Hepatocyte (in vitro differentiated cells): ENCODE measurements at regions not wholly inside any gene's neighbourhood (a gene's known extent, or its start where the extent isn't known, plus 50 kb on each side); places are given as distances from the start of the nearest gene placed in this dataset.

Source experiments
- DNase-seq: peaks from one replicate; pipeline ENCODE4 v3.0.0-alpha.2; 2016; ENCODE audit warnings: low spot score
- H2AFZ ChIP-seq: fragments of 200-600 bp; sonication (generic); 2 replicates; pipeline ENCODE4 v1.6.0; 2016; ENCODE audit warnings: antibody characterized with exemption, mild to moderate bottlenecking
- H3K27ac ChIP-seq: fragments of 200-600 bp; sonication (generic); 2 replicates; pipeline ENCODE4 v1.5.1; 2016; ENCODE audit warnings: mild to moderate bottlenecking
- H3K27me3 ChIP-seq: fragments of 200-600 bp; sonication (generic); 2 replicates; pipeline ENCODE4 v1.6.1; 2016
- H3K36me3 ChIP-seq: fragments of 200-600 bp; sonication (generic); replicated peaks from 2 replicates; pipeline ENCODE4 v1.5.1; 2016; ENCODE audit warnings: low read depth; ENCODE audit not compliant: insufficient read depth
- H3K4me1 ChIP-seq: fragments of 200-600 bp; sonication (generic); 2 replicates; pipeline ENCODE4 v1.5.1; 2016; ENCODE audit warnings: mild to moderate bottlenecking, moderate library complexity; ENCODE audit not compliant: insufficient read depth
- H3K4me2 ChIP-seq: fragments of 200-600 bp; sonication (generic); 2 replicates; pipeline ENCODE4 v1.6.0; 2016
- H3K4me3 ChIP-seq: fragments of 200-600 bp; sonication (generic); 2 replicates; pipeline ENCODE4 v1.5.1; 2016; ENCODE audit warnings: mild to moderate bottlenecking
- H3K79me2 ChIP-seq: fragments of 200-600 bp; sonication (generic); 2 replicates; pipeline ENCODE4 v1.6.0; 2017; ENCODE audit warnings: mild to moderate bottlenecking
- H3K9me2 ChIP-seq: fragments of 200-600 bp; sonication (generic); replicated peaks from 2 replicates; pipeline ENCODE4 v1.6.0; 2017; ENCODE audit warnings: mild to moderate bottlenecking; ENCODE audit not compliant: insufficient read depth
- H3K9me3 ChIP-seq: fragments of 200-600 bp; sonication (generic); 2 replicates; pipeline ENCODE4 v1.5.1; 2016; ENCODE audit warnings: low read depth, mild to moderate bottlenecking
- H4K20me1 ChIP-seq: fragments of 200-600 bp; sonication (generic); 2 replicates; pipeline ENCODE4 v1.6.0; 2016; ENCODE audit warnings: mild to moderate bottlenecking; ENCODE audit not compliant: insufficient read depth, poor library complexity, severe bottlenecking
- EZH2 ChIP-seq: fragments of 200-600 bp; sonication (generic); IDR thresholded peaks from 2 replicates; pipeline ENCODE4 v1.6.1; 2016; ENCODE audit warnings: antibody characterized with exemption, mild to moderate bottlenecking, borderline replicate concordance
- EZH2phosphoT487 ChIP-seq: fragments of 200-600 bp; sonication (generic); IDR thresholded peaks from one replicate; pipeline ENCODE4 v1.6.1; 2018; ENCODE audit warnings: antibody characterized with exemption, mild to moderate bottlenecking, low read depth, moderate library complexity; ENCODE audit not compliant: unreplicated experiment, severe bottlenecking
- WGBS: methylation state at CpG from one replicate; pipeline ENCODE4 v1.1.6; 2016; ENCODE audit warnings: low lambda C conversion rate; ENCODE audit errors: missing lambda C conversion rate; 5-methylcytosine and 5-hydroxymethylcytosine counted together
- TF ChIP-seq, protein P1 (sequence below): fragments of 200-600 bp; sonication (generic); IDR thresholded peaks from 2 replicates; pipeline ENCODE4 v1.5.1; 2016; ENCODE audit warnings: antibody characterized with exemption, mild to moderate bottlenecking; ENCODE audit not compliant: poor library complexity

DNA sequence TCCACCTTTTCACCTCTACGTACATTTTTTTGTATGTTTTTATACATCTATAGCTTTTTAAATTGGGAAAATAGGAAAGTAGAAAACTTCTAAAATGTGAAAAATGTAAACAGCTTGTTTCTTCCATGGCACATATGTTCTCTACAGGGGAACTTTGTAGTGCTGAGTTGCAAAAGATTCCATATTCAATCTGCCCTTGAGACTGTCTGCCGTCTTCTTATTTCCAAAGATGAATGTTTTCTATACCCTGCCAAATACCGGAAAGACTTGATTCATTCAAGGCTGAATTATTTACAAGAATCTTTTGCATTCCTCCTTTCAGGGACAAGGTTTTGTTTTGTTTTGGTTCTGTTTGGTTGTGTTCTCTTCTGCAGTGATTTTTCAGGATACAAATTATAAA lies 1334.5 kb upstream of the ADGRL4 start:
- no peaks in the 10 kb centered on the region for H4K20me1 ChIP-seq
- H3K27ac ChIP-seq: no peak overlapping the region
- H3K9me3 ChIP-seq: no peaks in the 10 kb centered on the region
- H3K36me3 ChIP-seq: no peaks in the 10 kb centered on the region
- H3K9me2 ChIP-seq: no peaks in the 10 kb centered on the region
- H3K4me3 ChIP-seq: no peak overlapping the region
- DNase-seq: no peak
- H3K4me2 ChIP-seq: no peak overlapping the region
- no peak overlapping the region for H2AFZ ChIP-seq
- no peaks in the 10 kb centered on the region for H3K79me2 ChIP-seq
- 81% methylated on average over 3 of the region's 3 CpGs for WGBS
- H3K4me1 ChIP-seq: no peaks in the 10 kb centered on the region
- no peak for TF ChIP-seq EZH2phosphoT487
- TF ChIP-seq EZH2: no peak
- TF ChIP-seq, protein P1, sequence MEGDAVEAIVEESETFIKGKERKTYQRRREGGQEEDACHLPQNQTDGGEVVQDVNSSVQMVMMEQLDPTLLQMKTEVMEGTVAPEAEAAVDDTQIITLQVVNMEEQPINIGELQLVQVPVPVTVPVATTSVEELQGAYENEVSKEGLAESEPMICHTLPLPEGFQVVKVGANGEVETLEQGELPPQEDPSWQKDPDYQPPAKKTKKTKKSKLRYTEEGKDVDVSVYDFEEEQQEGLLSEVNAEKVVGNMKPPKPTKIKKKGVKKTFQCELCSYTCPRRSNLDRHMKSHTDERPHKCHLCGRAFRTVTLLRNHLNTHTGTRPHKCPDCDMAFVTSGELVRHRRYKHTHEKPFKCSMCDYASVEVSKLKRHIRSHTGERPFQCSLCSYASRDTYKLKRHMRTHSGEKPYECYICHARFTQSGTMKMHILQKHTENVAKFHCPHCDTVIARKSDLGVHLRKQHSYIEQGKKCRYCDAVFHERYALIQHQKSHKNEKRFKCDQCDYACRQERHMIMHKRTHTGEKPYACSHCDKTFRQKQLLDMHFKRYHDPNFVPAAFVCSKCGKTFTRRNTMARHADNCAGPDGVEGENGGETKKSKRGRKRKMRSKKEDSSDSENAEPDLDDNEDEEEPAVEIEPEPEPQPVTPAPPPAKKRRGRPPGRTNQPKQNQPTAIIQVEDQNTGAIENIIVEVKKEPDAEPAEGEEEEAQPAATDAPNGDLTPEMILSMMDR: no peak
- no peaks in the 10 kb centered on the region for H3K27me3 ChIP-seq

DNA sequence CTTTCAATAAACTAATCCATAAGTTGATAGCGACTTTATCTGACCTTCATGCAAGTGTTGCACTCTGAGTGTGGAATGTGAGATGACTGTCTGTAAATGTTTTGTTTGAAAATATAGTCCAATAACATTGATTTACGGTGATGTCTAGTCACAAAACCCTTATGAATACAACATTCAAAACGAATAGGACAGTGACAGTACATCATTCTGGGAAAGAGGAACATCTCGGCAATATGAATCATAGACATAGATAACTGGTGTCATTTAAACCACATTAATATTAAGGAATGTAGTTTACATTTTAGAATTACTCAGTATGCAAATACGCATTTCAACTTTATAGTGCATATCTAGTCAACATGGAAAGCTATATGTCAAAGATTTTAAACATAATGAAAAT lies 1311.6 kb upstream of the ADGRL4 start:
- Histone ChIP-seq H3K4me1 (no peaks in the 10 kb centered on the region), H4K20me1 (no peaks in the 10 kb centered on the region), H3K27me3 (no peaks in the 10 kb centered on the region), H3K9me2 (no peaks in the 10 kb centered on the region), H3K9me3 (no peaks in the 10 kb centered on the region), H3K36me3 (no peaks in the 10 kb centered on the region), H2AFZ (no peak overlapping the region), H3K4me2 (no peak overlapping the region), H3K79me2 (no peaks in the 10 kb centered on the region), H3K4me3 (no peak overlapping the region), H3K27ac (no peak overlapping the region)
- TF ChIP-seq EZH2phosphoT487: no peak
- TF ChIP-seq, protein P1: no peak
- DNase-seq: no peak
- WGBS: 83% methylated on average over 5 of the region's 5 CpGs

DNA sequence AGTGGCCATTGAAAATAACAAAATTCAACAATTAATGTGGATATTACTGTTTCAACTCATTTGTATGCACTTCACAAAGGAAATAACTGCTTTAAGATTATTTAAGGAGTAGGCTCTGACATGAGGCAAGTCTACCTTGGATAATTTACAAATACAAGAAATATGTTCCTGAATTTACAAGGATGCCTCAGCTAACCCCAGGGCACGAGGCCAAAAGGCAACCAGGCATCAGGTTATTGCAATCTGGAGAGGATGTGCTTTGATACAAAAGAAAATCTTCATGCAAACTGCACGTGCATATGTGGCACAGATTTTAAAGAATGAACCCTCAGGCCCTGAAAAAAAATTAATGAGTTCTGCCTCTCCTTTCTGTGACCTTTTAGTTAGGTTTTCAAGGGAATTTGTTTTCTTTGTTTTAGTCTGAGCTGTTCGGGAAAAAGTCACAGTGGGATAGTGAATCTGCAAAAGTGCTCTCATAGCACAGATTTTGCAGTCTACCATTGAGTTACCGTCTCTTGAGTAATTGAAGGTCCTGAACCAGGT lies 1304.2 kb upstream of the ADGRL4 start:
- Histone ChIP-seq H3K4me3 (no peak overlapping the region), H2AFZ (no peak overlapping the region), H3K36me3 (no peaks in the 10 kb centered on the region), H4K20me1 (no peaks in the 10 kb centered on the region), H3K27ac (no peak overlapping the region), H3K4me2 (no peak overlapping the region), H3K9me2 (no peaks in the 10 kb centered on the region), H3K4me1 (no peaks in the 10 kb centered on the region), H3K27me3 (no peaks in the 10 kb centered on the region), H3K79me2 (no peaks in the 10 kb centered on the region), H3K9me3 (no peaks in the 10 kb centered on the region)
- TF ChIP-seq, protein P1: no peak
- TF ChIP-seq EZH2phosphoT487 (no peak), EZH2 (no peak)
- no peak for DNase-seq
- 73% methylated on average over 4 of the region's 4 CpGs for WGBS

DNA sequence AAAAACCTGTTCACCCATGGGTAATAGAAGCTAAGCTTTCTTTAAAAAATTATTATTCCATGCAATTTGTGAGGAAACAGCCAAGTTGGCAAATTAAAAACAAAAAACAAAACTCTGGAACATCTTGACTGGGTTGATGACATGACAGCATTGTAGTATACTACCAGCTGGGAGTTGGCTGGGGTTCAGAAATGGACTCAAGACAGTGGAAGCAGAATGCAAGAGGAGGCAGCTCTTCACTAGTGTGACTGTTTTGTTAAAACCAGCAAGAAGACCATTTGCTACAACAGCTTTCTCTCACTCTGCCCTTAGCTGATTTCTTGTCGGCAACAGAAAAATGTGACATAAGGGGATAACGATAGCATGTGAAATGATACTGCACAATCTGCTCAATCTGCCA lies 1298.9 kb upstream of the ADGRL4 start:
- TF ChIP-seq EZH2 (no peak), EZH2phosphoT487 (no peak)
- TF ChIP-seq, protein P1: no peak
- no peaks in the 10 kb centered on the region for H3K9me2 ChIP-seq

More for the DNA sequence above, 1298.9 kb upstream of the ADGRL4 start:
- H3K4me2 ChIP-seq: no peak overlapping the region
- 92% methylated on average over 2 of the region's 2 CpGs for WGBS
- no peak for DNase-seq
- H3K9me3 ChIP-seq: no peaks in the 10 kb centered on the region
- no peaks in the 10 kb centered on the region for H3K36me3 ChIP-seq
- H3K27me3 ChIP-seq: no peaks in the 10 kb centered on the region
- H3K79me2 ChIP-seq: no peaks in the 10 kb centered on the region
- H3K4me1 ChIP-seq: no peaks in the 10 kb centered on the region
- no peak overlapping the region for H3K4me3 ChIP-seq
- no peak overlapping the region for H2AFZ ChIP-seq
- H3K27ac ChIP-seq: no peak overlapping the region
- H4K20me1 ChIP-seq: no peaks in the 10 kb centered on the region
